ENCODE measurements at regions not wholly inside any gene's neighbourhood (a gene's known extent, or its start where the extent isn't known, plus 50 kb on each side); places are given as distances from the start of the nearest gene placed in this dataset.
"Not testable (repeated sequence)": the region's sequence is repeated elsewhere in the genome, so short reads cannot be mapped to it uniquely, and the experiment has no call there.

- H3K4me1 ChIP-seq (ENCODE audit: control insufficient read depth in 1 of 2, insufficient read depth in 2 of 2, low read depth in 1 of 2, low read length in 1 of 2); H3K9me3 ChIP-seq; H3K36me3 ChIP-seq (replicated peaks in 1 of 2; ENCODE audit: control insufficient read depth in 1 of 2, insufficient read depth in 2 of 2, low read length in 1 of 2); H2AFZ ChIP-seq (ENCODE audit: low read depth); H4K20me1 ChIP-seq (ENCODE audit: insufficient read depth); H3K79me2 ChIP-seq (ENCODE audit: insufficient read depth); H3F3A ChIP-seq (replicated peaks; ENCODE audit: insufficient read depth); DNase-seq; H3K27ac ChIP-seq (ENCODE audit: low read depth in 2 of 2, low read length in 1 of 2); H3K9me2 ChIP-seq; H3K27me3 ChIP-seq (ENCODE audit: insufficient read depth); POLR2A ChIA-PET; H3K4me2 ChIP-seq; H3K9ac ChIP-seq; CTCF ChIA-PET; H3K4me3 ChIP-seq (ENCODE audit: low read depth in 2 of 2, low read length in 1 of 2): not testable (repeated sequence)
- 46% methylated on average over 11 of the region's 11 CpGs for WGBS (ENCODE audit: low lambda C conversion rate)
Observed at GRCh38 chr13:70208968-70209367, 100.7 kb upstream of the KLHL1 start.

DNA sequence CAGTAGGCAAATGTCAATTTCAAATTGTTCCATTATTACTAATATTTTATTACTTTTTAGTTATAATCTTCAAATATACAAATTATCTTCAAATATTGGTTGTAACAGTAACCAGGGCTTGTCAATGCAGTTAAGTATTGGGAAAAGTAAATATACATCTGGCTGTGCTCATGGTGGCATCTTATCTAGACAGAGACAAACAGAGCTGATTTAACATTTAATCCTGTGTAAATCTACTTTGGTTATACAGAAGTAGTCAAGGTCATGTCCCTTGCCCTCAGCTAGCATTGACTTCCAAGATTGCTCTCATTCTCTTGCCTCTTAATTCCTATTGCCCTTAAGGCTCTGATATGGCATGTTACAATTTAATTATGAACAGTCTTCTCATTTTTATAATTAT, 98.4 kb upstream of the KLHL1 start:
- Histone ChIP-seq H4K20me1 (ENCODE audit: insufficient read depth) (no peaks in the 10 kb centered on the region), H3K9me2 (no peaks in the 10 kb centered on the region), H3K9ac (no peak overlapping the region), H3K36me3 (replicated peaks in 1 of 2; ENCODE audit: control insufficient read depth in 1 of 2, insufficient read depth in 2 of 2, low read length in 1 of 2) (no peaks in the 10 kb centered on the region), H2AFZ (ENCODE audit: low read depth) (no peak overlapping the region), H3K4me2 (no peak overlapping the region), H3K4me1 (ENCODE audit: control insufficient read depth in 1 of 2, insufficient read depth in 2 of 2, low read depth in 1 of 2, low read length in 1 of 2) (no peaks in the 10 kb centered on the region), H3K9me3 (no peaks in the 10 kb centered on the region), H3F3A (replicated peaks; ENCODE audit: insufficient read depth) (no peaks in the 10 kb centered on the region), H3K27ac (ENCODE audit: low read depth in 2 of 2, low read length in 1 of 2) (no peak overlapping the region), H3K4me3 (ENCODE audit: low read depth in 2 of 2, low read length in 1 of 2) (no peak overlapping the region), H3K79me2 (ENCODE audit: insufficient read depth) (no peaks in the 10 kb centered on the region), H3K27me3 (ENCODE audit: insufficient read depth) (no peaks in the 10 kb centered on the region)
- TF ChIP-seq, protein P1, sequence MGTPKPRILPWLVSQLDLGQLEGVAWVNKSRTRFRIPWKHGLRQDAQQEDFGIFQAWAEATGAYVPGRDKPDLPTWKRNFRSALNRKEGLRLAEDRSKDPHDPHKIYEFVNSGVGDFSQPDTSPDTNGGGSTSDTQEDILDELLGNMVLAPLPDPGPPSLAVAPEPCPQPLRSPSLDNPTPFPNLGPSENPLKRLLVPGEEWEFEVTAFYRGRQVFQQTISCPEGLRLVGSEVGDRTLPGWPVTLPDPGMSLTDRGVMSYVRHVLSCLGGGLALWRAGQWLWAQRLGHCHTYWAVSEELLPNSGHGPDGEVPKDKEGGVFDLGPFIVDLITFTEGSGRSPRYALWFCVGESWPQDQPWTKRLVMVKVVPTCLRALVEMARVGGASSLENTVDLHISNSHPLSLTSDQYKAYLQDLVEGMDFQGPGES (IDR thresholded peaks at IDR 0.05; ENCODE audit: low read depth, low read length), result no peak
- TF ChIP-seq PBX3 (IDR thresholded peaks at IDR 0.05), result no peak
- no peak for TF ChIP-seq USF1 (IDR thresholded peaks at IDR 0.05; ENCODE audit: borderline replicate concordance, low read depth)
- TF ChIP-seq ELF1 (IDR thresholded peaks at IDR 0.05), result no peak
- TF ChIP-seq EP300 (IDR thresholded peaks at IDR 0.05; ENCODE audit: borderline replicate concordance in 1 of 2, low read depth in 1 of 2, low read length in 1 of 2), result no peak
- TF ChIP-seq TEAD4 (IDR thresholded peaks at IDR 0.05; ENCODE audit: borderline replicate concordance, insufficient read depth), result no peak
- TF ChIP-seq GATA2 (CRISPR knock-in tag; IDR thresholded peaks at IDR 0.05), result no peak
- no peak for TF ChIP-seq GABPA (IDR thresholded peaks at IDR 0.05; ENCODE audit: low read depth)
- no peak for TF ChIP-seq RCOR1 (IDR thresholded peaks at IDR 0.05; ENCODE audit: low read length)
- TF ChIP-seq MEF2A (IDR thresholded peaks at IDR 0.05; ENCODE audit: borderline replicate concordance, low read depth), result no peak
- no peak for TF ChIP-seq RAD21 (IDR thresholded peaks at IDR 0.05; ENCODE audit: low read length)
- TF ChIP-seq, protein P2, sequence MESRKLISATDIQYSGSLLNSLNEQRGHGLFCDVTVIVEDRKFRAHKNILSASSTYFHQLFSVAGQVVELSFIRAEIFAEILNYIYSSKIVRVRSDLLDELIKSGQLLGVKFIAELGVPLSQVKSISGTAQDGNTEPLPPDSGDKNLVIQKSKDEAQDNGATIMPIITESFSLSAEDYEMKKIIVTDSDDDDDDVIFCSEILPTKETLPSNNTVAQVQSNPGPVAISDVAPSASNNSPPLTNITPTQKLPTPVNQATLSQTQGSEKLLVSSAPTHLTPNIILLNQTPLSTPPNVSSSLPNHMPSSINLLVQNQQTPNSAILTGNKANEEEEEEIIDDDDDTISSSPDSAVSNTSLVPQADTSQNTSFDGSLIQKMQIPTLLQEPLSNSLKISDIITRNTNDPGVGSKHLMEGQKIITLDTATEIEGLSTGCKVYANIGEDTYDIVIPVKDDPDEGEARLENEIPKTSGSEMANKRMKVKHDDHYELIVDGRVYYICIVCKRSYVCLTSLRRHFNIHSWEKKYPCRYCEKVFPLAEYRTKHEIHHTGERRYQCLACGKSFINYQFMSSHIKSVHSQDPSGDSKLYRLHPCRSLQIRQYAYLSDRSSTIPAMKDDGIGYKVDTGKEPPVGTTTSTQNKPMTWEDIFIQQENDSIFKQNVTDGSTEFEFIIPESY (IDR thresholded peaks at IDR 0.05; ENCODE audit: borderline replicate concordance, low read depth), result no peak
- no peak for TF ChIP-seq CHD2 (IDR thresholded peaks at IDR 0.05; ENCODE audit: low read length, partially characterized antibody)
- ChIA-PET CTCF (no interaction called here), POLR2A (no interaction called here)
- DNase-seq, result no peak
